BLaER1 treated with 17β-estradiol and CSF1 and Interleukin-3, amounts not matched to agents 10 nM and 100 nM (cell line): ENCODE measurements at regions not wholly inside any gene's neighbourhood (a gene's known extent, or its start where the extent isn't known, plus 50 kb on each side); places are given as distances from the start of the nearest gene placed in this dataset.
"Not testable (repeated sequence)": the region's sequence is repeated elsewhere in the genome, so short reads cannot be mapped to it uniquely, and the experiment has no call there.

Experiments
- H3K27ac ChIP-seq, 11 experiments: shearing (Covaris generic); formaldehyde crosslinking; 2 replicates each; pipeline ENCODE4 v1.8.1; 2022
- H3K27me3 ChIP-seq, 11 experiments: shearing (Covaris generic); formaldehyde crosslinking; 2 replicates each; pipeline ENCODE4 v1.8.1; 2022
- H3K36me3 ChIP-seq, 11 experiments: shearing (Covaris generic); formaldehyde crosslinking; 2 replicates each; pipeline ENCODE4 v1.8.1; 2022
- H3K4me1 ChIP-seq, 10 experiments: shearing (Covaris generic); formaldehyde crosslinking; 2 replicates each; pipeline ENCODE4 v1.8.1; 2022
- H3K4me2 ChIP-seq, 11 experiments: shearing (Covaris generic); formaldehyde crosslinking; 2 replicates each; pipeline ENCODE4 v1.8.1; 2022
- H3K4me3 ChIP-seq, 10 experiments: shearing (Covaris generic); formaldehyde crosslinking; 2 replicates each; pipeline ENCODE4 v1.8.1; 2022
- H3K9ac ChIP-seq, 11 experiments: shearing (Covaris generic); formaldehyde crosslinking; 2 replicates each; pipeline ENCODE4 v1.8.1; 2022
- H3K9me3 ChIP-seq, 11 experiments: shearing (Covaris generic); formaldehyde crosslinking; replicated peaks in 1 of 11; 2 replicates each; pipeline ENCODE4 v1.8.1; 2022
- H4K20me1 ChIP-seq, 11 experiments: shearing (Covaris generic); formaldehyde crosslinking; 2 replicates each; pipeline ENCODE4 v1.8.1; 2022
- Cebpa-rat ChIP-seq, 11 experiments: shearing (Covaris generic); IDR thresholded peaks; 2 replicates each; pipeline ENCODE4 v1.8.1; 2022

DNA sequence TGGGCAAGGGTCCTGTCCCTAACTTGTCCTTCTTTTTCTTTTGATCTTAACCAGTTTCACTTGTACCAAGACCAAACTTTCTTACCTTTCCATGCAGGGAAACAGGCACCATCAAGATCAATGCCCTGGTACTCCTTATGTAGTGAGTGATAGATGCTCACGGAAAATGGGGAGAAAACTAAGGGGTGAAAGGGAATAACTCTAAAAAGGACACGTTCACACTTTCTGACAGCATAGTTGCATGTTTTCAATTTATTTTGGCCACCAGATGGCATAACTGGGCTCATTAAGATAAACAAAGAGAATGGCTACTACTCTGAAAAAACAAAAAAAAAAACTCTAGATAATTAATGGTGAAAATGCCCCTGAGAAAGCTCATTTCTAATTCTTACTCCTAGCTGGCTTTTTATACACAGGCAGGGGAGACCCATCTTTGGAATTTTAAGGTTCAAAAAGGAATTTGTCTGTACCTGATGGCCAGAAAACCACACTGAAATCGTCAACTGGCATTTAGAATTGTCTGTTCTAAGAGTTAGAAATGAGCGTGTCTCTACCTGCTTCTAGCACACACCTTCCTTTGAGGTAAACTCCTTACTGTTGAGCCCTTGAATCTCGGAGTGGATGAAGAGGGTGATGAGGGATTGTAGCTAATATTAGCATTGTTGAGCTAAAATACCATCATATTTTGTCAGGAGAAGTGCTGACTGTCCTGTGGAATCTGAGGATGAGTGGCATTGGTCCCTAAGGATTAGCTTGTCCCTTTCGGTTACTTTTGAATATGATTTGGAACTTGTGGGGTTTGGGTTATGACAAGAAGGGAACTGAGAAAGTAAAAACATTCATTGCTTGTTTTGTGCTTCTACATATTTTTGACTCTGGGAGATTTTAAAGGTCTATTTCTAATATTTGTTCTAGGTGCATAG, 62.2 kb upstream of the DDR1 start:
- no peaks in the 10 kb centered on the region for H3K27me3 ChIP-seq
- H3K4me1 ChIP-seq = peaks cover 15 to 98% (median 70%) of the 10 kb centered on the region in 10 experiments
- H3K4me3 ChIP-seq = no peak overlapping the region
- no peak for TF ChIP-seq Cebpa-rat (IDR thresholded peaks at IDR 0.05)
- no peaks in the 10 kb centered on the region for H3K36me3 ChIP-seq
- no peaks in the 10 kb centered on the region for H3K9me3 ChIP-seq
- H3K4me2 ChIP-seq = peak overlapping the region; percentile 11 to 84 (median 66); a peak in 20 of 22 replicates
- H4K20me1 ChIP-seq = no peaks in the 10 kb centered on the region
- peak overlapping the region; percentile 47 to 87 (median 69) for H3K27ac ChIP-seq
- peak overlapping the region in 10 of 11 experiments; percentile 7 to 63 (median 46); a peak in 16 of 22 replicates for H3K9ac ChIP-seq

DNA sequence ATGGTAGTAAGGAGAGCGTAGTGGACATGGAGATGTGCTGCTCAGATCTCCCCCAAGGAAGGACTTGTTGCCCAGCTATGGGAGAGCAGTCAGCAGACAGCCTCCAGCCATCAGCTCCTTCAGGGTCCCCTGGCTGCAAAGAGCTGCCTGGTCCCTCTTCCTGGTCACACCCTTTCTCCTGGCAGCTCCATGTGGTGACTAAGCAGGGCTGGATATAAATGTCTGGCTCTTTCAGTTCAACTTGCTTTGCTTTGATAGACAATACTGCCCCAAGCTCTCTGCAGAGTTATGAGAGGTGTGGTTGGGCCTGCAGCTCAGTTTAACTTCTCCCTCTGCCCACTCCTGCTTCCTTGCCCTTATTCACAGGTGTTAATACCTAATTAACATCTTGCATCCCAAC, 64.1 kb upstream of the DDR1 start:
- no peak overlapping the region for H3K4me3 ChIP-seq
- H3K27me3 ChIP-seq = no peaks in the 10 kb centered on the region
- H3K9ac ChIP-seq = peak overlapping the region in 3 of 11 experiments; percentile 21 to 71 (median 23); a peak in 5 of 22 replicates
- no peaks in the 10 kb centered on the region for H3K36me3 ChIP-seq
- peaks cover 11 to 99% (median 68%) of the 10 kb centered on the region in 10 experiments for H3K4me1 ChIP-seq
- peak overlapping the region in 9 of 11 experiments; percentile 2 to 92 (median 41); a peak in 13 of 22 replicates for H3K27ac ChIP-seq
- TF ChIP-seq Cebpa-rat (IDR thresholded peaks at IDR 0.05) = no peak
- H4K20me1 ChIP-seq = no peaks in the 10 kb centered on the region
- H3K4me2 ChIP-seq = peak overlapping the region in 6 of 11 experiments; percentile 4 to 84 (median 74); a peak in 10 of 22 replicates
- H3K9me3 ChIP-seq = peaks cover 0 to 16% (median 0%) of the 10 kb centered on the region in 11 experiments; a peak in 8 of 22 replicates

- H3K4me1 ChIP-seq = peaks cover 13 to 99% (median 69%) of the 10 kb centered on the region in 10 experiments
- H3K27ac ChIP-seq = peak overlapping the region in 9 of 11 experiments; percentile 2 to 92 (median 41); a peak in 13 of 22 replicates
- H3K4me2 ChIP-seq = peak overlapping the region in 7 of 11 experiments; percentile 4 to 84 (median 73); a peak in 13 of 22 replicates
Observed at GRCh38 chr6:30819297-30819917, 64.9 kb upstream of the DDR1 start.

DNA sequence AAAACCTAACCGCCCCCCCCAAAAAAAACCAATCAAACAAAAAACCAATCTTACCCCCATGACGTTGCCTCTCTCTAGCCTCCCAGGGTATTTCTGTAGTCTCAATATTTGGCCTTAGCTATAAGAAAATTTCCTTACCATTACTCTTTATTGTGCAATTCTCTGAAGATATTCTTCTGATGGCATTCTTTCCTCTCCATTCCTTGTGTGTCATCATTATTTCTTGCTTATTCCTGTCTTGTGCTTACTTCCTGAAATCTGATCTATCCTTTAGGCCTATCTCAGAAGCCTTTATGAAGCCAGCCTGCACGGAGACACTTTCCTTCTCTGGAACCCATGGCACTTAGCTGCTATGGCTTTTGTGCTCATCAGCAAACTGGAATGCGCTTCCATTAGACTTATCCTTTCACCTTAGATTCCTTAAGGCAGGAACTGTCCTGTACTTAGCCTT, 65.9 kb upstream of the DDR1 start:
- Histone ChIP-seq H4K20me1 (no peaks in the 10 kb centered on the region), H3K4me3 (no peak overlapping the region), H3K4me1 (peaks cover 15 to 99% (median 72%) of the 10 kb centered on the region in 10 experiments), H3K27ac (peak overlapping the region in 6 of 11 experiments; percentile 17 to 92 (median 72); a peak in 11 of 22 replicates), H3K36me3 (no peaks in the 10 kb centered on the region), H3K9ac (peak overlapping the region in 4 of 11 experiments; percentile 28 to 77 (median 67); a peak in 7 of 22 replicates), H3K27me3 (no peaks in the 10 kb centered on the region), H3K9me3 (peaks cover 0 to 19% (median 0%) of the 10 kb centered on the region in 11 experiments; a peak in 8 of 22 replicates), H3K4me2 (peak overlapping the region in 7 of 11 experiments; percentile 12 to 84 (median 73); a peak in 12 of 22 replicates)
- peak in 6 of 11 experiments; percentile 35 to 80 (median 54); a peak in 6 of 22 replicates for TF ChIP-seq Cebpa-rat (IDR thresholded peaks at IDR 0.05)

More at GRCh38 chr6:30819297-30819917, 64.9 kb upstream of the DDR1 start:
- no peaks in the 10 kb centered on the region for H3K27me3 ChIP-seq
- H3K36me3 ChIP-seq = no peaks in the 10 kb centered on the region
- peaks cover 0 to 19% (median 0%) of the 10 kb centered on the region in 11 experiments; a peak in 8 of 22 replicates for H3K9me3 ChIP-seq
- H3K9ac ChIP-seq = peak overlapping the region in 3 of 11 experiments; percentile 63 to 74 (median 71); a peak in 4 of 22 replicates
- no peaks in the 10 kb centered on the region for H4K20me1 ChIP-seq
- no peak for TF ChIP-seq Cebpa-rat (IDR thresholded peaks at IDR 0.05)
- no peak overlapping the region for H3K4me3 ChIP-seq

DNA sequence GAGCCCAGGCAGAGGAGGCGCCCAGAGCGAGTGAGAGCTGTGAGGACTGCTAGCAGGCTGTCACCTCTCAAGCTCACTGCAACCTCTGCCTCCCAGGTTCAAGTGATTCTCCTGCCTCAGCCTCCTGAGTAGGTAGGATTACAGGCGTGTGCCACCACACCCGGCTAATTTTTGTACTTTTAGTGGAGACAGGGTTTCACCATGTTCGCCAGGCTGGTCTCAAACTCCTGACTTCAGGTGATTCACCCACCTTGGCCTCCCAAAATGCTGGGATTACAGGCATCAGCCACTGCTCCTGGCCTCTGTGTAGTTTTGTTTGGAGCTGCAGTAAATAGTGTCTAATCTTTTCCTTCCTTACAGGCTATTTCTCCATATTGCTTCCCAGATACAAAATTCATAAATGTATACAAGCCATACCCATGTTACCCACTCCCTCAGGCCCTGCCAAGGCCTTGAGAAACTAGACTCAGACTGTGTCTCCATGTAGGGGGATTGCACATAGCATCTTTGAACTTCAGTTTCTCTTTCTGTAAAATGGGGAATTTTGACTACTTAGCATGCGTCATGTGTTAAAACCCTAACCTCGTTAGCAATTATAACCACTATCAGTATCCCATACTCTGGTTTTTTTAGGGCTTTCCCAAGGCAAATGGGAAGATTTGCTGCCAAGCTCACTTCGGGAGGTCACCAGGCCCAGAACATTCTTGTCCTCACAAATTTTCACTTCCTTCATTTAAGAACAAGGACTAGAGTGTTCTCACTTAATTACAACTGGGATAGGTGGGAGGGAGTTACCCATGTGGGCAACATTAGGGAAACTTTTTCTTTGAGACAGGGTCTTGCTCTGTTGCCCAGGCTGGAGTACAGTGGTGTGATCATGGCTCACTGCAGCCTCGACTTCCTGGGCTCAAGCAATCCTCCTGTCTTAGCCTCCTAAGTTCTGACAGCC, 67.3 kb upstream of the DDR1 start:
- Histone ChIP-seq H3K9ac (peak overlapping the region in 3 of 11 experiments; percentile 63 to 77 (median 71); a peak in 5 of 22 replicates), H3K4me1 (peaks cover 1 to 99% (median 70%) of the 10 kb centered on the region in 10 experiments), H3K4me2 (peak overlapping the region in 5 of 11 experiments; percentile 24 to 84 (median 74); a peak in 9 of 22 replicates), H3K27me3 (no peaks in the 10 kb centered on the region), H3K4me3 (no peak overlapping the region), H4K20me1 (no peaks in the 10 kb centered on the region), H3K27ac (peak overlapping the region in 6 of 11 experiments; percentile 21 to 92 (median 72); a peak in 10 of 22 replicates), H3K9me3 (peaks cover 0 to 19% (median 0%) of the 10 kb centered on the region in 11 experiments; a peak in 8 of 22 replicates), H3K36me3 (no peaks in the 10 kb centered on the region)
- no peak for TF ChIP-seq Cebpa-rat (IDR thresholded peaks at IDR 0.05)

- H3K4me3 ChIP-seq, H4K20me1 ChIP-seq, H3K27me3 ChIP-seq, H3K36me3 ChIP-seq: not testable (repeated sequence)
- H3K9ac ChIP-seq = peak overlapping the region in 2 of 11 experiments; percentile 54 to 77; a peak in 3 of 22 replicates
- peaks cover 0 to 99% (median 66%) of the 10 kb centered on the region in 10 experiments; a peak in 17 of 20 replicates for H3K4me1 ChIP-seq
- peaks cover 0 to 19% (median 0%) of the 10 kb centered on the region in 11 experiments; a peak in 8 of 22 replicates for H3K9me3 ChIP-seq
- H3K4me2 ChIP-seq = peak overlapping the region in 3 of 11 experiments; percentile 73 to 83 (median 74); a peak in 5 of 22 replicates
- peak overlapping the region in 4 of 11 experiments; percentile 70 to 92 (median 80); a peak in 6 of 22 replicates for H3K27ac ChIP-seq
Observed at GRCh38 chr6:30816296-30816695, 68.0 kb upstream of the DDR1 start.

GRCh38 chr6:30815041-30815742, 69.1 kb upstream of the DDR1 start:
- not testable (repeated sequence) for H4K20me1 ChIP-seq, H3K4me3 ChIP-seq, H3K27me3 ChIP-seq, H3K36me3 ChIP-seq
- Histone ChIP-seq H3K4me2 (peak overlapping the region in 7 of 11 experiments; percentile 43 to 93 (median 84); a peak in 14 of 22 replicates), H3K9ac (peak overlapping the region in 6 of 11 experiments; percentile 53 to 84 (median 67); a peak in 9 of 22 replicates), H3K27ac (peak overlapping the region in 9 of 11 experiments; percentile 36 to 96 (median 79); a peak in 17 of 22 replicates), H3K4me1 (peaks cover 0 to 99% (median 62%) of the 10 kb centered on the region in 10 experiments; a peak in 17 of 20 replicates), H3K9me3 (peaks cover 0 to 19% (median 0%) of the 10 kb centered on the region in 11 experiments; a peak in 8 of 22 replicates)
